Astrocyte (in vitro differentiated cells and primary cell): ENCODE measurements at regions not wholly inside any gene's neighbourhood (a gene's known extent, or its start where the extent isn't known, plus 50 kb on each side); places are given as distances from the start of the nearest gene placed in this dataset.

Experiments
- DNase-seq: peaks from one replicate; pipeline ENCODE4 v3.0.0-alpha.2; 2010; ENCODE audit warnings: low read depth
- FAIRE-seq: peaks from 2 replicates; lab custom pipeline; 2011; peaks lifted over from hg19 to GRCh38; lab: Jason Lieb, UNC
- H2AFZ ChIP-seq: 2 replicates; pipeline ENCODE4 v1.6.0; 2012; ENCODE audit warnings: low read depth, low read length, inconsistent platforms
- H3K27ac ChIP-seq: 2 replicates; pipeline ENCODE4 v1.5.1; 2011; ENCODE audit warnings: low read depth, low read length, inconsistent platforms
- H3K27me3 ChIP-seq: 2 replicates; pipeline ENCODE4 v1.6.0; 2011; ENCODE audit warnings: low read length, inconsistent platforms; ENCODE audit not compliant: insufficient read depth
- H3K36me3 ChIP-seq: 2 replicates; pipeline ENCODE4 v1.5.1; 2011; ENCODE audit warnings: low read length, inconsistent platforms; ENCODE audit not compliant: insufficient read depth
- H3K4me1 ChIP-seq: 2 replicates; pipeline ENCODE4 v1.5.1; 2011; ENCODE audit warnings: low read length, inconsistent platforms; ENCODE audit not compliant: insufficient read depth
- H3K4me2 ChIP-seq: 2 replicates; pipeline ENCODE4 v1.6.0; 2012; ENCODE audit warnings: low read length, inconsistent platforms
- H3K4me3 ChIP-seq: 2 replicates; pipeline ENCODE4 v1.5.1; 2011; ENCODE audit warnings: low read depth, mild to moderate bottlenecking, low read length, inconsistent platforms; ENCODE audit not compliant: insufficient read depth
- H3K79me2 ChIP-seq: 2 replicates; pipeline ENCODE4 v1.6.0; 2012; ENCODE audit warnings: mild to moderate bottlenecking, low read length, inconsistent platforms; ENCODE audit not compliant: insufficient read depth
- H3K9ac ChIP-seq: 2 replicates; pipeline ENCODE4 v1.6.0; 2012; ENCODE audit warnings: mild to moderate bottlenecking, low read length, inconsistent platforms
- H3K9me3 ChIP-seq: 2 replicates; pipeline ENCODE4 v1.5.1; 2012; ENCODE audit warnings: low read depth, mild to moderate bottlenecking, low read length, inconsistent platforms; ENCODE audit not compliant: insufficient read depth
- H4K20me1 ChIP-seq: 2 replicates; pipeline ENCODE4 v1.6.0; 2012; ENCODE audit warnings: low read length, inconsistent platforms; ENCODE audit not compliant: insufficient read depth
- H3K27ac Mint-ChIP-seq: one replicate; pipeline ENCODE4 v1.8.0; 2021; ENCODE audit warnings: mild to moderate bottlenecking, mixed read lengths; ENCODE audit not compliant: unreplicated experiment
- H3K27me3 Mint-ChIP-seq: one replicate; pipeline ENCODE4 v1.8.0; 2021; ENCODE audit warnings: low read depth, mixed read lengths; ENCODE audit not compliant: unreplicated experiment
- H3K36me3 Mint-ChIP-seq: one replicate; pipeline ENCODE4 v1.8.0; 2021; ENCODE audit warnings: low read depth, mixed read lengths; ENCODE audit not compliant: unreplicated experiment
- H3K4me1 Mint-ChIP-seq: one replicate; pipeline ENCODE4 v1.8.0; 2021; ENCODE audit warnings: low read depth, mixed read lengths; ENCODE audit not compliant: unreplicated experiment
- H3K4me3 Mint-ChIP-seq: one replicate; pipeline ENCODE4 v1.8.0; 2021; ENCODE audit warnings: mild to moderate bottlenecking, moderate library complexity, mixed read lengths; ENCODE audit not compliant: unreplicated experiment
- H3K9me3 Mint-ChIP-seq: one replicate; pipeline ENCODE4 v1.8.0; 2021; ENCODE audit warnings: mild to moderate bottlenecking, mixed read lengths; ENCODE audit not compliant: unreplicated experiment
- CTCF ChIP-seq: IDR thresholded peaks from 2 replicates; pipeline ENCODE4 v1.5.1; 2011; ENCODE audit warnings: low read depth, mild to moderate bottlenecking, inconsistent platforms, low read length, moderate library complexity; ENCODE audit not compliant: insufficient read depth
- EZH2 ChIP-seq: IDR thresholded peaks from 2 replicates; pipeline ENCODE4 v1.6.1; 2012; ENCODE audit warnings: mild to moderate bottlenecking, low read length, inconsistent platforms; ENCODE audit not compliant: insufficient read depth

- no peaks in the 10 kb centered on the region for H3K36me3 ChIP-seq
- no peak overlapping the region for H3K9ac ChIP-seq
- peaks cover 28% of the 10 kb centered on the region for H3K27me3 ChIP-seq
- no peak overlapping the region for H3K27ac ChIP-seq
- DNase-seq (no peak), FAIRE-seq (no peak)
- H3K9me3 ChIP-seq, result no peaks in the 10 kb centered on the region
- Mint-ChIP-seq H3K9me3 (no peaks in the 10 kb centered on the region), H3K36me3 (no peaks in the 10 kb centered on the region), H3K27me3 (peaks cover 26% of the 10 kb centered on the region), H3K4me1 (no peaks in the 10 kb centered on the region), H3K27ac (no peak overlapping the region), H3K4me3 (no peak overlapping the region)
- H3K4me3 ChIP-seq, result no peak overlapping the region
- no peak overlapping the region for H3K4me2 ChIP-seq
- no peaks in the 10 kb centered on the region for H3K79me2 ChIP-seq
- H4K20me1 ChIP-seq, result no peaks in the 10 kb centered on the region
- H3K4me1 ChIP-seq, result no peaks in the 10 kb centered on the region
- H2AFZ ChIP-seq, result no peak overlapping the region
- no peak for TF ChIP-seq EZH2
- TF ChIP-seq CTCF, result no peak
Observed at GRCh38 chr20:56933331-56933698, 304.2 kb downstream of the TFAP2C start.

- no peaks in the 10 kb centered on the region for H3K36me3 ChIP-seq
- Mint-ChIP-seq H3K4me1 (no peaks in the 10 kb centered on the region), H3K27me3 (peaks cover 19% of the 10 kb centered on the region), H3K4me3 (no peak overlapping the region), H3K36me3 (no peaks in the 10 kb centered on the region), H3K27ac (no peak overlapping the region), H3K9me3 (no peaks in the 10 kb centered on the region)
- no peak overlapping the region for H3K27ac ChIP-seq
- no peaks in the 10 kb centered on the region for H3K79me2 ChIP-seq
- no peaks in the 10 kb centered on the region for H3K4me1 ChIP-seq
- no peak for DNase-seq
- H3K9me3 ChIP-seq, result no peaks in the 10 kb centered on the region
- no peak overlapping the region for H2AFZ ChIP-seq
- TF ChIP-seq EZH2, result no peak
- no peak for TF ChIP-seq CTCF
- H3K9ac ChIP-seq, result no peak overlapping the region
- FAIRE-seq, result no peak
- H3K4me2 ChIP-seq, result no peak overlapping the region
- H4K20me1 ChIP-seq, result no peaks in the 10 kb centered on the region
- H3K27me3 ChIP-seq, result peaks cover 17% of the 10 kb centered on the region
- H3K4me3 ChIP-seq, result no peak overlapping the region
Observed at GRCh38 chr20:56934888-56935287, 305.8 kb downstream of the TFAP2C start.

- TF ChIP-seq EZH2 (no peak), CTCF (no peak)
- Histone ChIP-seq H3K4me1 (no peaks in the 10 kb centered on the region), H3K4me2 (no peak overlapping the region), H3K79me2 (no peaks in the 10 kb centered on the region), H3K9me3 (no peaks in the 10 kb centered on the region), H3K4me3 (no peak overlapping the region), H3K36me3 (no peaks in the 10 kb centered on the region), H4K20me1 (no peaks in the 10 kb centered on the region), H3K27ac (no peak overlapping the region), H2AFZ (no peak overlapping the region), H3K9ac (no peak overlapping the region), H3K27me3 (peaks cover 2% of the 10 kb centered on the region)
- Mint-ChIP-seq H3K4me3 (no peak overlapping the region), H3K27me3 (peaks cover 41% of the 10 kb centered on the region), H3K27ac (no peak overlapping the region), H3K9me3 (no peaks in the 10 kb centered on the region), H3K36me3 (no peaks in the 10 kb centered on the region), H3K4me1 (no peaks in the 10 kb centered on the region)
- DNase-seq (no peak), FAIRE-seq (no peak)
Observed at GRCh38 chr20:56940466-56940865, 311.4 kb downstream of the TFAP2C start.
